OCI-LY7 (cell line): ENCODE measurements at regions not wholly inside any gene's neighbourhood (a gene's known extent, or its start where the extent isn't known, plus 50 kb on each side); places are given as distances from the start of the nearest gene placed in this dataset.

Experiments
- BruUV-seq: library from RNA; stranded (reverse); fragments of 400-500 nt; replicated peaks from 2 replicates; lab custom pipeline; 2021; lab: Mats Ljungman, UMichigan
- CTCF ChIA-PET: fragments of 300-600 bp; sonication (Branson Sonifier 250); formaldehyde crosslinking; loops from one replicate; lab custom pipeline; 2022; ENCODE audit warnings: antibody characterized with exemption; ENCODE audit not compliant: unreplicated experiment; lab: Charles Lee
- POLR2A ChIA-PET: fragments of 300-600 bp; sonication (Branson Sonifier 250); formaldehyde crosslinking; loops from one replicate; lab custom pipeline; 2022; ENCODE audit warnings: antibody characterized with exemption; lab: Charles Lee
- DNase-seq: peaks from one replicate; pipeline ENCODE4 v3.0.0-alpha.2; 2015; ENCODE audit warnings: low spot score
- H2AFZ ChIP-seq: fragments of 200-600 bp; sonication (generic), shearing (Covaris generic); 2 replicates; pipeline ENCODE4 v1.6.1; 2014; ENCODE audit warnings: mild to moderate bottlenecking, antibody characterized with exemption, low read length, moderate library complexity
- H3K27ac ChIP-seq: fragments of 200-600 bp; sonication (generic); 2 replicates; pipeline ENCODE4 v1.5.1; 2014; ENCODE audit warnings: mixed run types, low read depth, mild to moderate bottlenecking, moderate library complexity, low read length, inconsistent platforms; ENCODE audit not compliant: poor library complexity, severe bottlenecking
- H3K36me3 ChIP-seq: fragments of 200-600 bp; sonication (generic); 2 replicates; pipeline ENCODE4 v1.6.1; 2014; ENCODE audit warnings: mild to moderate bottlenecking, antibody characterized with exemption, low read length, moderate library complexity, mixed read lengths; ENCODE audit not compliant: insufficient read depth
- H3K4me1 ChIP-seq: fragments of 200-600 bp; sonication (generic); 2 replicates; pipeline ENCODE4 v1.5.1; 2014; ENCODE audit warnings: mild to moderate bottlenecking, low read length; ENCODE audit not compliant: insufficient read depth, poor library complexity, severe bottlenecking
- H3K4me2 ChIP-seq: fragments of 200-600 bp; sonication (generic); 2 replicates; pipeline ENCODE4 v1.6.1; 2014; ENCODE audit warnings: mild to moderate bottlenecking, low read length
- H3K4me3 ChIP-seq: fragments of 200-600 bp; sonication (generic); 2 replicates; pipeline ENCODE4 v1.5.1; 2014; ENCODE audit warnings: mild to moderate bottlenecking, low read depth, low read length; ENCODE audit not compliant: poor library complexity, severe bottlenecking
- H3K79me2 ChIP-seq: fragments of 200-600 bp; sonication (generic); 2 replicates; pipeline ENCODE4 v1.6.1; 2016; ENCODE audit warnings: low read depth, mild to moderate bottlenecking, low read length, moderate library complexity, mixed read lengths; ENCODE audit not compliant: insufficient read depth
- H3K9me2 ChIP-seq: fragments of 200-600 bp; sonication (generic); 2 replicates; pipeline ENCODE4 v1.6.1; 2016; ENCODE audit warnings: mild to moderate bottlenecking, low read length, mixed read lengths; ENCODE audit not compliant: insufficient read depth
- H3K9me3 ChIP-seq: fragments of 200-600 bp; sonication (generic); 2 replicates; pipeline ENCODE4 v1.6.1; 2014; ENCODE audit warnings: mild to moderate bottlenecking, mixed run types, low read length, mixed read lengths
- H4K20me1 ChIP-seq: fragments of 200-600 bp; sonication (generic); 2 replicates; pipeline ENCODE4 v1.6.1; 2014; ENCODE audit warnings: mild to moderate bottlenecking, antibody characterized with exemption, low read length, moderate library complexity, mixed read lengths; ENCODE audit not compliant: insufficient read depth
- EZH2phosphoT487 ChIP-seq: fragments of 200-600 bp; sonication (generic); IDR thresholded peaks from 2 replicates; pipeline ENCODE4 v1.6.1; 2018; ENCODE audit warnings: low read depth, borderline replicate concordance, mild to moderate bottlenecking, mixed run types, antibody characterized with exemption, low read length, moderate library complexity, mixed read lengths
- intact Hi-C: fragments of 100-400 bp; cut with micrococcal nuclease; formaldehyde crosslinking; loops from one replicate; pipeline ENCODE4 v1.10.0; 2022; ENCODE audit not compliant: unreplicated experiment
- TF ChIP-seq, protein P1 (sequence below): fragments of 200-600 bp; sonication (generic); conservative IDR thresholded peaks from 2 replicates; pipeline ENCODE4 v1.5.1; 2014; ENCODE audit warnings: mild to moderate bottlenecking, antibody characterized with exemption, low read length, moderate library complexity, mixed read lengths

GRCh38 chr1:29754573-29755375 is 518.5 kb downstream of the PTPRU start:
- no TSS peak for BruUV-seq
- no peaks in the 10 kb centered on the region for H3K9me2 ChIP-seq
- DNase-seq = no peak
- ChIA-PET CTCF (no interaction called here), POLR2A (no interaction called here)
- no peak overlapping the region for H3K27ac ChIP-seq
- H3K36me3 ChIP-seq = no peaks in the 10 kb centered on the region
- intact Hi-C loops = no loop called here
- H3K9me3 ChIP-seq = no peaks in the 10 kb centered on the region
- no peak overlapping the region for H3K4me3 ChIP-seq
- no peak overlapping the region for H3K4me2 ChIP-seq
- H3K79me2 ChIP-seq = no peaks in the 10 kb centered on the region
- H2AFZ ChIP-seq = no peak overlapping the region
- no peaks in the 10 kb centered on the region for H4K20me1 ChIP-seq
- H3K4me1 ChIP-seq = no peaks in the 10 kb centered on the region
- TF ChIP-seq, protein P1, sequence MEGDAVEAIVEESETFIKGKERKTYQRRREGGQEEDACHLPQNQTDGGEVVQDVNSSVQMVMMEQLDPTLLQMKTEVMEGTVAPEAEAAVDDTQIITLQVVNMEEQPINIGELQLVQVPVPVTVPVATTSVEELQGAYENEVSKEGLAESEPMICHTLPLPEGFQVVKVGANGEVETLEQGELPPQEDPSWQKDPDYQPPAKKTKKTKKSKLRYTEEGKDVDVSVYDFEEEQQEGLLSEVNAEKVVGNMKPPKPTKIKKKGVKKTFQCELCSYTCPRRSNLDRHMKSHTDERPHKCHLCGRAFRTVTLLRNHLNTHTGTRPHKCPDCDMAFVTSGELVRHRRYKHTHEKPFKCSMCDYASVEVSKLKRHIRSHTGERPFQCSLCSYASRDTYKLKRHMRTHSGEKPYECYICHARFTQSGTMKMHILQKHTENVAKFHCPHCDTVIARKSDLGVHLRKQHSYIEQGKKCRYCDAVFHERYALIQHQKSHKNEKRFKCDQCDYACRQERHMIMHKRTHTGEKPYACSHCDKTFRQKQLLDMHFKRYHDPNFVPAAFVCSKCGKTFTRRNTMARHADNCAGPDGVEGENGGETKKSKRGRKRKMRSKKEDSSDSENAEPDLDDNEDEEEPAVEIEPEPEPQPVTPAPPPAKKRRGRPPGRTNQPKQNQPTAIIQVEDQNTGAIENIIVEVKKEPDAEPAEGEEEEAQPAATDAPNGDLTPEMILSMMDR = no peak
- no peak for TF ChIP-seq EZH2phosphoT487

DNA sequence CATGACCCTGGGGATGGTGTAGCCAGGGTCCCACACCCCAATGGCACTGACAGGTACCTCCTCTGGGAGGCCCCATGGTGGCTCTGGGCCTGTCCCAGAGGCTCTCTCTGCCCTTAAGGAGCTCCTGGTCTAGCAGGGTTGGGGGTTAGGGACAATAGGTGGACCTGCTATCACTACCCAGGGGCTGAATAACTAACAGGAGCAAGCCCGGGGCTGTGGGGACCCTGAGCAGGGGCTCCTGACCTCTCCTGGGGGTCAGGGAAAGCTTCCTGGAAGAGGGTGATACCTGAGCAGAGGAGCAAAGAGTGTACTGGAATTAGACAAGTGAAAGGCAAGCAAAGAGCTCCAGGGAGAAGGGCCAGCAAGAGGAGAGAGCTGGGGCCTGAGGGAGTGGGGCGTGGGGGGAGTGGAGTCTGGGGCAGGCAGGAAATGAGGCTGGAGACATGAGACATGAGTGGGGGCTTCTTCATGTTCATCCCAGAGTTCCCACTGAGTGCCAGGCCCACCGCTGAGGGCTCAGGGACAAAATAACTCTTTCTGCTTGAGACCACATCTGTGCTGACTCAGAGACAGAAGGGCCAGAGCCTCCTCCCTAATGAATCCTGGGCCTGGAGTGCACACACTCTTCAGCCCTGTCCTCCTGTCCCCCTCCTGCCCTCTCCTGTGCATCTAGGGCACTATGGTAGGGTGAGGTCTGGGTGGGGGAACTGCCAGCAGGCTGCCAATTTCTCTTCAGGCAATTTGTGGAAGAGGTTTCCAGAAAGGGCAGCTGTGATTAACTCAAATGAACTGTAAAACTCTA is 517.6 kb downstream of the PTPRU start:
- no peak for DNase-seq
- TF ChIP-seq, protein P1 = no peak
- no peak for TF ChIP-seq EZH2phosphoT487
- ChIA-PET CTCF (no interaction called here), POLR2A (no interaction called here)
- Histone ChIP-seq H3K9me2 (no peaks in the 10 kb centered on the region), H3K79me2 (no peaks in the 10 kb centered on the region), H3K4me3 (no peak overlapping the region), H4K20me1 (no peaks in the 10 kb centered on the region), H3K27ac (no peak overlapping the region), H3K9me3 (no peaks in the 10 kb centered on the region), H3K4me1 (no peaks in the 10 kb centered on the region), H3K4me2 (no peak overlapping the region), H3K36me3 (no peaks in the 10 kb centered on the region), H2AFZ (no peak overlapping the region)
- intact Hi-C loops = no loop called here
- no TSS peak for BruUV-seq
